Suppressor macrophage (primary cell): ENCODE measurements at regions not wholly inside any gene's neighbourhood (a gene's known extent, or its start where the extent isn't known, plus 50 kb on each side); places are given as distances from the start of the nearest gene placed in this dataset.
"Not testable (repeated sequence)": the region's sequence is repeated elsewhere in the genome, so short reads cannot be mapped to it uniquely, and the experiment has no call there.

Experiments
- DNase-seq, 4 experiments: peaks; one replicate each; pipeline ENCODE4 v3.0.0-alpha.2; 2020 to 2022

DNA sequence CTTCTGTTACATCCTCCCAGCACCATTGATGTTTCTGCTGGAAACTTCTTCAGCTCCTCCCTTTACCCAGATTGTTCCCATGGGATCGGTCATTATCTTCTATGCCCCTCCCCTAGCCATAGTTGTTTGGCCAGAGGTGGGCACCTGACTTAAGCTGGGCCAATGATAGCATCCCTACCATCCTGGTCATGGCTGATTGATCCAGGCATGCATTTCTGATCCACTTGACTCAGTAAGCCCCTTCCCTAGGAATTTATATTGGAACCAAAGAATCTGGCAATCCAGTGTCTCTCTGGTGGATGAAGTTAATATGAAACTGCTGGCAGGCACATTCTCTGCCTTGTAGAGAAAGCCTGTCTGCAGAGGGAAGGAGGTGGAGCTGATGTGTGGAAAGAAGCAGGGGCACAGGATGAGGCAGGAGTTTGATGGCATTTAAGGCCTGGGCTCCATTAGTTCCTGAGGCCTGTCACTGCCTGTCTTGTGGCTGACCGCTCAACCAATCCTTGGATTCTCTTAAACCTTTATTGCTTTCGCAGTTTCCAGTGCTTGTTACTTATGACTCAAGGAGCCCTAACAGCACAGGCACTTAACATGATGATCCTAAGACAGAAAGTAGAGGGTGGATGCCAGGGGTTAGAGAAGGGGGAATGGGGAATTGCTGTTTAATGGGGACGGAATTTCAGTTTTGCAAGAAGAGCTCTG lies 152.4 kb downstream of the ABCC12 start:
- DNase-seq, result no peak

DNA sequence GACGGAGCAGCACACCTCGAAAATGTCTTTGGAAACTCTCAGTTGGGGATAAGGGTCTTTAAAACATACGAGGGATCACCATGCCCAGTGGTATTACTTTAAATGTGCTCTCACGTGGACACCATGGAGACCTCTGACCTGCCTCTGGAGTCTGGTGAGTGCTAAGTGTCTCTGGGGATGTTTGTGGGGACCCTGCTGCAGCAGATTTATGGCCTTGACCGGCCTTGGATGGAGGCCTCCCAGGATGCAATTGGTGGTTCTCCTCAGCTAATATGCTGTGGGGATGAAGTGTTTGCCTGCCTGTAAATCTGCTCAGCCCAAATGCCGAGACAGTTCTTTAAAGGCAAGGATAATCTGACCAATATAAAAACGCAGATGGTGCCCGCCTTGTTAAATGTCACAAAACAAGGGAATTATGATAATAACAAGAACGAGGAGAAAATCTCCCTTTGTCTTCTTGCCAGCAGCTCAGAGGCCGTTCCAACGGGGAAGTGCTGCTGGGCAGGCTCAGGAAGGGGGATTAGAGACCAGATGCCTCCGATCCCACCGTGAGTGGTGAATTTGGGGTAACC lies 154.4 kb downstream of the ABCC12 start:
- DNase-seq, result no peak

DNA sequence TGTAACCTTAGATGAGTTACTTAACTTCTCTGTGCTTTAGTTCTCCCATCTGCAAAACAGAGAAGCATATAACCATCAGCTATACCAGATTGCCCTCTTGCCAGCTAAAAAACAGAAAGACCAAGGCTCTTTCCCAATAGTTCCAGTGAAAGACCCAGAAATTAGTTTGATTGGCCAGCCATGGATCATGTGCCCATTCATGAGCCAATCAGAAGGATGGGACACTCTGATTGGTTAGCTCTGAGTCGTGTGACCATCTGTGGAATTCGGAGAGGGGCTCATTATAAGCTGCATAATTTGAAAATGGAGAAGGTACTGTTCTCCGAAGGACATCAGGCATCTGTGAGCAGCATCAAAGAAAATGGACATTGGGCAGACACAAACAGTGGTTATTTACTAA lies 155.2 kb downstream of the ABCC12 start:
- no peak for DNase-seq

DNA sequence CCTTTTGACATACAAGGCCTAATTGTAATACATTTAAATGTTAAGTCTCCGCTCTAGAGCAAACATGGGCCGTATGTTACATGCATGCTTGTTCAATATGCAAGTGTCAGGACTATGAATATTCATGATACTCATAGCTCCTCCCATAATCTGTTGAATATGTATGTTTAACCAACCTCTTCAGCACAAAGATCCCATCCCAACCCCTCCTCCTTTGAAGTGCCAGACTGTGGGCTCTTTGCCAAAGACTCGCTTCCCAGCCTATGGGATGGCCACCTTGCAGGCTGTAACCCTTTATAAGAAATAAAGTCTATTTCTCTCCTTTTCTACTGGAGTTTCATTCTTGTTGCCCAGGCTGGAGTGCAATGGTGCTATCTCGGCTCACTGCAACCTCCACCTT lies 156.2 kb downstream of the ABCC12 start:
- DNase-seq, result no peak

DNA sequence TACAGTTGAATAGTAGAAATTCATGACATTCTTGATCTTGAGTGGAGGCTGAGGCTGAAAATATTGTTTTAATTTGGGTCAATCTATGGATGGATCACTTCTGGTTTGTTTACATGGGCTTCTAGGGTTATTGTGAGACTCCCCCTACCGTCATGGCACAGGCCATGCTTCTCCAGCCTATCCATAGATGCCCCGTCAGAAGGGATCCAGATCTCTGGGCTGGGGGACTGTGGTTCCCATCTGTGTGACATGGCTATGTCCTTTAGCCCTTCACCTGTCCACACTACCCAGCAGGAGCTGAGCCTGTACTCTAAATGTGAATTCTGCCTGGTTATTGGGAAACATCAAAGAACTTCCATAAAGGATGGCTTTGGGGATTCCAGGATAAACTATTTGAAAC lies 160.4 kb downstream of the ABCC12 start:
- DNase-seq, result no peak

DNA sequence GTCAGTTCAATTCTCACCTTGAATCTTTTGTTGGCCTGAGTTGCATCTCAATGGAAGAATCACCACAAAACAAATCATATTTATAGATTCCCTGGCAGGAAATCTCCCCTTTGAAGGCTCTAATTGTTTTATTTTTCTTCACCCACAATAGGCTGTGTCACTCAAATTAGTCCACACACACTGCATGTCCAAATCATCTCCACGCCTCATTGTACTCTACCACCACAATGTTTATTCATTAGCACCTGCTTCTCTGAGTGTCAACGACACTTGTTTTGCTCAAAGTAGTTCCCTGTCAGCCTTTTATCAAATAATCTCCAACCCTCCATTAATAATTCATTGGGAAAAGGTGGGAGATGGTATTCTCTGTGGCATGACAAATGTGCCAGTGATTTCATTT lies 164.3 kb downstream of the ABCC12 start:
- DNase-seq, result no peak

DNA sequence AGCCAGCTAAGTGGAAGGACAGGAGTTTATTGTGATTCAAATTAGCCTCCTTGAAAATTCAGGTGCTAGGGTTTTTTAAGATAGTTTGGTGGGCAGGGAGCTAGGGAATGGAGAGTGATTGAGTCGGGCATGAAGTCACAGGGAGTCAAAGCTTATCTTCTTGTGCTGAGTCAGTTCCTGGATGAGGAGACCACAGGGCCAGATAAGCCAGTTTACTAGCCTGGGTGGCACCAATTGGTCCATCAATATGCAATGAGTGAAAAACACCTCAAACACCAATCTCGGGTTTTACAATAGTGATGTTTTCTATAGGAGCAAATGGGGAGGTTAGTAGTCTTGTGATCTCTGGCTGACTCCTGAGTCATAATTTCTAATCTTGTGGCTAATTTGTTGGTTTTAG lies 165.1 kb downstream of the ABCC12 start:
- DNase-seq, result no peak

DNA sequence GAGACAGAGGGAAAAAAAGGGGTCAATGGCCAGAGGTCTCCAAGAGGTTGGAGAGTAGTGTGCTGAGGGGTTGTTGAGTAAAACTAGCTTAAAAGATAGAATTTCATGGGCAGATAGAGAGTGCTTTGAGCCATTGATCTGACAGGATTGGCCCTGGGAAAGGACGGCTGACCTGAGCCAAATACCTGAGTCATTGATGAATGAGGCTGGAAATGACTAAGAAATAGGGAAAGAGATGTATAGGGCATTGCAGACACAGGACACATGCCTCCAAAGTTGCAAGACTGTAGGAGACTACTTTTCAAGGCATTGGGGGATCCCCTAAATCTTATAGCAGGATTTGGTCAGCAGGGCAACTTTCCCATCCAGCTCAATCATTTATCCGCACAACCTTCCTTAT lies 168.7 kb downstream of the ABCC12 start:
- no peak for DNase-seq

DNA sequence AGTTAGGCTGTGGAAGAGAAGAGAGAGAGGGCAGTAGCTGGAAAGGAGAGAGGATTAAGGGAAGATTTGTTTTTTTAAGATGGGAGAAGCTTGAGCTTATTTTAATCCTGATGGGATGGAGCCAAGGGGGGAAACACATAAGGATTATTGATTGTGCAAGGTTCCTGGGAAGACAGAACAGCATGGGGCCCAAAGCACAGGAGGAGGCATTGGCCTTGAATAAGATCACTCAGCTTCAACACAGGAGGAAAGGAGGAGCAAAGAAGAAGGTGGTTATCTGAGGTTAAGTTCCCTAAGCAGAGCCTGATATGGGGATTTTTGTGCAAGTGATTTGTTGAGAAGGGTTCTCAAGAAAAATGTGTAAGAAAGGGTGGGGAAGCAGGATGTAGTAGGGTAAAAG lies 169.8 kb downstream of the ABCC12 start:
- no peak for DNase-seq

DNA sequence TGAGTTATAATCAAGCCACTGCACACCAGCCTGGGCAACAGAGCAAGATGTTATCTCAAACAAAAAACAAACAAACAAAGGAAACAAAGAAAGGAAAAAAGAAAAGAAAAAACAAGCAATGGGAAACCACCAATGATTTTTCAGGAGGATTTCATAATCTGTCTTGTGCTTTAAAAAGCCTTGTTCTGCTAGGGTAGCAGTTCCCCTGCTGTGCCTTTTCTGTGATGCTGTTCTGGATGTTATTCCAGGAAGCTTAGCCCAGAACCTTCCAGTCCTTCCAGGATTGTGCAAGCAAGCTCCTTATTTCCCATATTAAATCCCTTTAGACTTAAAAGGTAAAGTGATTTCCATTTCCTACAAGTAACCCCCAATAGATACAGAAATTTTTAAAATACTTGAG lies 171.1 kb downstream of the ABCC12 start:
- DNase-seq, result no peak

DNA sequence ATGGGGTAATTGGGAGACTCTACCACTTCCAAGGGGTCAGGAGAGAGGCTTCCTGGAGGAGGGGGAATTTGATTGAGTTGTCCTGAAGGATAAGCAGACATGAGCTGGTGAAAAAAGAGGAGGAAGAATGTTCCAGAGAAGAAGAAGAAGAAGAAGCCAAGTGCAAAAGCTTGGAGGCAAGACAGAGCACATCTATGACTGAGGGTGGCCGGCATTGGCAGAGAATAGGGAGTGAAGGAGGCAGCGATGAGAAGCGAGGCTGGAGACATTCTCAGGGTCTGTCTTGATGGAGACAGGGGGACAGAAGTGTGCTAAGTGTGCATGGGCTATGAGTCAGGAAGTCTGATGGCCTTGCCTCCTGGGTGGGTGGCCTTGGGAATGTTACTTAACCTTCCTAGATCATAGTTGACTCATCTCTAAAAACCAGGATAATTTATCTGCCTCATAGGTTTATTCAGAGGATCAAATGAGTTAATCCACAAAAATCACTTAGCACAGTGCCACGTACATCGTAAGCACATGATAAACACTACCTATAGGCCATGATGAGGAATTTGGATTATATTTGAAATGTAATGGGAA lies 171.7 kb downstream of the ABCC12 start:
- DNase-seq, result no peak

DNA sequence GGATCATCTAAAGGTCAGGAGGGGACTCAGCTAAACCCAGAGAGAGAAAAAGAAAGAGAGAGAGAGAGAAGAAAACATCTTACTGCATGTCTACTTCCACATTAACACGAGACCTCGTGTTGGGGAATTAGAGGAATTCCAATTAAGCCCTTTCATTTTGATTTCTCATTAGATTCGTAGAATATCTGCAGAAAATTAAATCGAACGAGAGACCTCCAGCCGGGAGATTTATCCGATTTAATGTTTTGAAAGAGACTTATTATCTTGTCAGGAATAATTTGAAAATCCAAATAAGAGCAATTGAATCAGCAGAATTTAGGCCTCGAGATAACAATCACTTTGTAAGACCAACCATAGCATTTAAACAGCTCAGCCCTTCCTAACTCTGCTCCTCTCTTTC lies 175.6 kb downstream of the ABCC12 start:
- DNase-seq, result no peak

DNA sequence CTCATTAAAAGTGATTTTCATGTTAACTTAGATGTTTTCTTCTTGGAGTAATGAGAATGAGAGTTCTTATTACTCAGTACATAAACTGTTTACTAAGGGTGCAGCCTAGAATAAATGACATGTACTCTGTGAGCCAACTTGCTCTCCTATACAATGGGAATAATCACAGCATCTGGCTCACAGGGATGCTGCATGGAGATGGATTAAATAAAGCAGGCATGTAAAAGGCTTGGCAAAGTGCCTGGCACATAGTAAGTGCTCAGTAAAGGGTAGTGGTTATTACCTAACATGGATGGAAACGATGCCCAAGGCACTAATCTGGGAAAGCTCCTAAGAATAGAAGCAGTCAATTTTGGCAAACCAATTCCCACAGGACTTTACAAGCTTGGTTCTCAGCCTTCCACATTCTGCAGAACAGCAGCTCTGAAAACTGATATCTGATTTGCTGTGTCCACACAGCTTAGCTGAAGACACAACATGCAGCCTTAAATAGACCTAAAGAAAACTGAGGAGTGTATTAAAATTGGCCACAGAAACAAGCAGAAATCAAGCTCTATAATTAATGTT lies 176.1 kb downstream of the ABCC12 start:
- DNase-seq, result no peak

DNA sequence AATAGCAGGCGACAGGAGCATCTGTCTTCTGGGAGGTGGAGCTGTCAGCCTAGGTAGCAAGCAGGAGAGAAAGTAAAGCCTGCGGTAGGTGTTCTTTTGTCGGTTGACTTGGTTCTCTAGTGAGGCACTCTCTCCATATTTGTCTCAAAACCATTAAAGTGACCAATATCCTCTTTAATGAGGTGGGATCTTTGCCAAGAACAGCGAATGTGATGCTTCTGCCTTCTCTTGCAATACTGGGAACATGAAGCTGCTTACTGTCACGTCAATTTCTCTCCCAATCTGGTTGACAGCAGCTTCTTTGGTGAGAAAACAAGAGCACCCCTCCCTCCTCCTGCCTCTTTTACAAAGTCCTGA lies 176.7 kb downstream of the ABCC12 start:
- no peak for DNase-seq

DNA sequence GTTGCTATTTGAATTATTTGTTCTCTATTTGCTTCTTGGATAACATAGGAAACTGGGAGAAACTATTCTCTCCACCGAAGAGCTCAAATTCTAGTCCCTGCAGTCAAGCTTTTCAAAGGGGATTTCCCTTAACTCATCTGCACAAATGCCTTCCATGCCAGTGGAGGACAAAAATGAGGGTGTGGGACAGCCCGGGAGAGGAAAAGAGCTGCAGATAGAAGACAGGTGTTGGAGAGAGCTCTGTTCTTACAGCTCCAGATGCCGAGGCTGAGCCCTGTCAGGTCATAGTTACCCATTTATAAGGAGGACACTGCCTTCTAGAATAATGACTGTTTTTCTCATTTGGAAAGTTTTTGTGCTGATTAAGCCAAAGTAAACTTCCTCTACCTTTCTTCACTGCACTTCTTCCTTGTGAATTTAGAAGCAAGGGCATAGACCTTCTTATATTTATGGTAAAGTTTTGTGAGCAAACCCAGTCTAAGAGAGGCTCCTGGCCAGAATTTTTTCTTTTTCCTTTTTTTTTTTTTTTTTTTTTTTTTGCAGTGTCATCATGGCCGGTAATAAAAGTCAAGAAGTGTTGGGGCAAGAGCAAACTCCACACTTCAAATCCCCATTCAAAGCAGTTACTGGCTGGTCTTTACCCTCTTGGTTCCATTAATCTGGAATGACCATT lies 177.2 kb downstream of the ABCC12 start:
- DNase-seq, result no peak

DNA sequence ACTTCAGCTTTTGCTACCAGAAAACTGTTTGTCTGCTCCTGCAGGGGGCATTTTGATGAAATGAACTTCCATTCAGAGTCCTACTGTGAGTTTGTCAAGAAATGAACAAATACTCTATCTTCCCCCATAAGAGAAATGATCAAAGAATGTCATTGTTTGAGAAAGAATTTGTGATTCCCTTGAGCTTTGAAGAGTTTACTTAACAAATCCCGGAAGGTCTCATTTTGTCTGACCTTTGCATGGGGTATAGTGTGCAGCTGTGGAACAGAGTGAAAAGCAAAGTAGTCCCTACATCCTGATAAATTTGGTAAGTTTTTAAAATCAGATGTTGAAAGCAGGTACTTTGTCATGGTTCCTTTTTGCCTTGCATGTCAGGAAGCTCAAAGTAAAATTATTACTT lies 178.0 kb downstream of the ABCC12 start:
- DNase-seq, result no peak

DNA sequence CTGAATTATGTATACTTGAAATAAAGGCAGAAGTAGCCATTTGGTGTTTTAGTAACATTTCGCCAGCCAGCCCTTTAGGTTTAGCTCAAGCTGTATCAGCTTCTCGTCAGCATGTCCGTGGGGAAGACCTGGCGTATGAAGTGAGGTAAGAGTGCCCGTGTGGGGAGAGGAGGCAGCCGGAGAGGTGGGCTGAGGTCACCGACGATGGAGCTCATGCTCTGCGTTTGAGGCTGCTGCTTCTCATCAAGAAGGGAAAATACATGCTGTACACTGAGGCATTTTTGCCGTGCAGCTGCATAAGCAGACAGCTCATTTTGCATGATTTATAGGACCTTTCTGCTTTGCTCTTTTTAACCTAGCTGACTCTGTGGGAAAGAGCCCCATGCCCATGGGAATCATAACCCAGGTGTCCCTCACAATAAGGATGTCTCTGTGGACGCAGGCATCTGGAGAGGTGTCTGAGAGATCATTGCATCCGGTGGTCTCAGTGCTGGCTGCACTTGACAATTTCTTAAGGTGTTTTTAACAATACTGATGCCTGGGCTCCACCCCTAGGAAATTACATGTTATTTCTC lies 179.1 kb downstream of the ABCC12 start:
- no peak for DNase-seq

DNA sequence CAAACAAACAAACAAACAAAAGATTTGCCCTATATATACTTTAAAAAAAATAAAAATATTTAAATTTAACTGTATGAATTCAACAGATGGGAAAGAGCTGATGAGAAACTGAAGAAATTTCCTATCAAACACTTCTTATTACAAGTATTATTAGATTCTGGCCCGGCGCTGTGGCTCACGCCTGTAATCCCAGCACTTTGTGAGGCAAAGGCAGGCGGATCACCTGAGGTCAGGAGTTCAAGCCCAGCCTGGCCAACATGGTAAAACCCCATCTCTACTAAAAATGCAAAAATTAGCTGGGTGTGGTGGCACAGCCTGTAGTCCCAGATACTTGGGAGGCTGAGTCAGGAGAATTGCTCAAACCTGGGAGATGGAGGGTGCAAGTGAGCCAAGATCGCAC lies 180.8 kb downstream of the ABCC12 start:
- DNase-seq, result not testable (repeated sequence)

DNA sequence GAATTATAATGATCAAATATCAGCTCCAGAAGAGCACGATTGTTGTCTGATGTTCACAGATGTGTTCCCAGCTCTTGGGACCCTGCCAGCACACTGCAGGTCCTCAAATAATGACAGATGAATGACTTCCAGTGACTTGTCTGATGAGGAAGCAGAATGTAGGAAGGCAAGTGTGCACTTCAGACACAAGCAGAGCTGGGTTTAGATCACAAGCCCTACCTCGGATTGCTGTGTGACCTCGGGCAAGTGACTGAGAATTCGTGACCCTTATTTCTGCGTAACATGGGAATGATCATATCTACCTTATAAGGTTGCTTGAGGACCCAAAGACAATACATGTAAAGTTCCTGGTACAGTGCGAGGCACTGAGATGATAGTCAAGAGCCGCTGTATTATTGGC lies 182.2 kb downstream of the ABCC12 start:
- DNase-seq, result no peak

DNA sequence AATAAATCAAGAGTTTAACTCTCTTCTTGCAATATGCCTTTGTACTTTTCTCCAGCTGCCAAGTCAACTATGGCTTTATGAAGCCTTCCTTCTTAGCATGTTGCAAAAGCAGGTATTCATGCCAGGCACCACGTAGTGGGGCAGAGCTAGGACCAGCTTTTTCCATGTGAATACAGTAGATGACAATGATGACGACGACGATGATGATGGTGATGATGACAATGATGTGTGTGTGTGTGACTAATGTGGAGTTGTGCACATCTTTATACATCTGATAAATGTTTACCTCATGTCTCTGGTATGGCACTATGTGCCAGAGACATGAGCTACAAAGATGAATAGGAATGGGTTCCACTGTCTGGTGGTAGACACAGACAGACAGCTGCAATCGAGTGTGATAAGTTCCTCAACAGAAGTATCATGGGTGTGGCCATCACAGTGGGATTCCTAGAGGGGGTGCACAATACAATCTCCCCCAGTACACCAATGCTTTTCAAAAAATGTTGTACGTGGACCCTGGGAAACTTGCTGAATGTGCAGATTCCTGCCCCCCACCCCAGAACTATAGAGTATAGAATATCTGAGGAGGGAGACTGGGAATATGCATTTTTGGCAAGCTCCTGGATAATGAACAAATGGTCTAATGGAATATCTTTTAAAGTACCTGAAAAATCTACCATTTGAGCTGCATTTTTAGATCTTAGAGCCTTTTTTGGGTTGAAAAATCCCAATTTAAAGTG lies 183.4 kb downstream of the ABCC12 start:
- DNase-seq, result no peak

DNA sequence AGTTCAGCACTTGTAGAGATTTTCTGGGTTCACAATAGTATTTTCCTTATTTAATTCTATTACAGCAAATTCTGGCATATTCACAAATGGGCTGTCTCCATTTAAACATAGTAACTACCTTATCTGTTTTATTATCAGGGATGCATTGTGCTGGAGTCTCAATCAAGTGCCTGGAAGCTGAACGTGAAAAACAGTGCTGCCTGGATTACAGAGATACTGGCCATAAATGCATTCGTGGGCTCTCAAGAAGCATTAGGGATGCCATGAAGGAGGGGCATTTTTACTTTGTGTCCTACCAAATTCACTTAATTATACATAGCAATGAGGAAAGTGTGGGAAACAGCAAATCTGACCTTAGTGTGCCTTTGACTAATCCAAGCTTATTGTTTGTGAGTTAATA lies 184.6 kb downstream of the ABCC12 start:
- no peak for DNase-seq

DNA sequence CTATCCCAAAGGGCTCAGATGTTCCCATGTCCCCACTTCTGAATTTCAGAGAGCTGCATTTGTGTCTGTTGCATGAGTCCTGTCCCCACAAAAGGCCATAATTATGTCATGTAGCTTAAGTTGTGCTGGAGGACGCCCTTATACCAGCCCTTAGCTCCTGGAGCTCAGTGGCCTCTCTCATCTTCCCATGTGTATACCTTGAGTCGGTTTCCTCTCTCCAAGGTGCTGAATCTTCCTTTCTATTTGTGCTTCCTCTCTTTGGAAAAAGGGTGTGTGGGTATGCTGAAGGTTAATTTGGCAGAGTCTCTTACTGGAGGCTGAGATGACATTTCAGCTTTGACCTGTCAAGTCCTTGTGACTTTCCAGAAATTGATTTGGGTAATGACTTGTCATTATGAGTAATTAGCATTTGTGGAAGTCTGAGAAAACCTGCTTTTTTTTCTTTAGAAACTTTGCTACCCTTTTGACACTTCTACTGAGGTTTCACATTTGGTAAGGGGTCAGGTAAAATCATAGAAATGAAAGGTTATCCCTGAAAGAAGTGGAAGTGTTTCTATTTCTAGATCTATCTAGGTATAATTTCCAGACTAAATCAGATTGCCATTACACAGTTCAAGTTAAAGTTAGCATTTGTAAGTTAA lies 185.4 kb downstream of the ABCC12 start:
- DNase-seq, result peak in 2 of 4 experiments; percentile 3 to 25
